Smooth muscle cell (in vitro differentiated cells): ENCODE measurements at regions not wholly inside any gene's neighbourhood (a gene's known extent, or its start where the extent isn't known, plus 50 kb on each side); places are given as distances from the start of the nearest gene placed in this dataset.

Source experiments
- DNase-seq: peaks from one replicate; lab custom pipeline; 2025; ENCODE audit not compliant: unreplicated experiment; lab: John Stamatoyannopoulos, UW
- H2AFZ ChIP-seq: fragments of 200-600 bp; sonication (generic); 2 replicates; pipeline ENCODE4 v1.6.0; 2016; ENCODE audit warnings: antibody characterized with exemption, low read depth, mild to moderate bottlenecking
- H3F3A ChIP-seq: fragments of 200-600 bp; sonication (generic); 2 replicates; pipeline ENCODE4 v1.6.0; 2017; ENCODE audit warnings: antibody characterized with exemption, low read depth
- H3K27ac ChIP-seq: fragments of 200-600 bp; sonication (generic); 2 replicates; pipeline ENCODE4 v1.5.1; 2016; ENCODE audit warnings: low read depth, mild to moderate bottlenecking
- H3K27me3 ChIP-seq: fragments of 200-600 bp; sonication (generic); 2 replicates; pipeline ENCODE4 v1.6.1; 2016; ENCODE audit warnings: low read depth, mild to moderate bottlenecking
- H3K36me3 ChIP-seq: fragments of 200-600 bp; sonication (generic); 2 replicates; pipeline ENCODE4 v1.5.1; 2016; ENCODE audit warnings: low read depth
- H3K4me1 ChIP-seq: fragments of 200-600 bp; sonication (generic); 2 replicates; pipeline ENCODE4 v1.5.1; 2016; ENCODE audit warnings: low read depth
- H3K4me2 ChIP-seq: fragments of 200-600 bp; sonication (generic); 2 replicates; pipeline ENCODE4 v1.6.0; 2016; ENCODE audit warnings: mild to moderate bottlenecking
- H3K4me3 ChIP-seq: fragments of 200-600 bp; sonication (generic); 2 replicates; pipeline ENCODE4 v1.5.1; 2016; ENCODE audit warnings: mild to moderate bottlenecking
- H3K79me2 ChIP-seq: fragments of 200-600 bp; sonication (generic); 2 replicates; pipeline ENCODE4 v1.6.0; 2016; ENCODE audit warnings: low read depth, mild to moderate bottlenecking
- H3K9ac ChIP-seq: fragments of 200-600 bp; sonication (generic); 2 replicates; pipeline ENCODE4 v1.6.0; 2016; ENCODE audit warnings: low read depth
- H3K9me3 ChIP-seq: fragments of 200-600 bp; sonication (generic); replicated peaks from 2 replicates; pipeline ENCODE4 v1.5.1; 2016; ENCODE audit warnings: low read depth
- H4K20me1 ChIP-seq: fragments of 200-600 bp; sonication (generic); 2 replicates; pipeline ENCODE4 v1.6.0; 2016; ENCODE audit warnings: low read depth
- CTCF ChIP-seq: fragments of 200-600 bp; sonication (generic); IDR thresholded peaks from 2 replicates; pipeline ENCODE4 v1.5.1; 2017; ENCODE audit warnings: borderline replicate concordance, mild to moderate bottlenecking, antibody characterized with exemption; ENCODE audit not compliant: insufficient read depth, poor library complexity, severe bottlenecking
- WGBS: methylation state at CpG from one replicate; pipeline ENCODE4 v1.1.7; 2016; ENCODE audit warnings: low lambda C conversion rate; 5-methylcytosine and 5-hydroxymethylcytosine counted together

GRCh38 chr1:102699524-102699923 lies 408.8 kb downstream of the COL11A1 start:
- no peaks in the 10 kb centered on the region for H3K4me1 ChIP-seq
- no peak overlapping the region for H3K4me3 ChIP-seq
- TF ChIP-seq CTCF: no peak
- no peak overlapping the region for H3K9ac ChIP-seq
- H2AFZ ChIP-seq: no peak overlapping the region
- H4K20me1 ChIP-seq: no peaks in the 10 kb centered on the region
- H3K27me3 ChIP-seq: no peaks in the 10 kb centered on the region
- no peaks in the 10 kb centered on the region for H3K79me2 ChIP-seq
- DNase-seq: no peak
- H3K36me3 ChIP-seq: no peaks in the 10 kb centered on the region
- H3K9me3 ChIP-seq: no peaks in the 10 kb centered on the region
- no peaks in the 10 kb centered on the region for H3F3A ChIP-seq
- whole genome bisulfite sequencing: 66% methylated on average over 1 of the region's 1 CpG
- no peak overlapping the region for H3K4me2 ChIP-seq
- no peak overlapping the region for H3K27ac ChIP-seq

GRCh38 chr1:102693345-102693744 lies 415.0 kb downstream of the COL11A1 start:
- Histone ChIP-seq H3K79me2 (no peaks in the 10 kb centered on the region), H4K20me1 (no peaks in the 10 kb centered on the region), H2AFZ (no peak overlapping the region), H3K4me1 (no peaks in the 10 kb centered on the region), H3K4me3 (no peak overlapping the region), H3K4me2 (no peak overlapping the region), H3K27ac (no peak overlapping the region), H3K9ac (no peak overlapping the region), H3F3A (no peaks in the 10 kb centered on the region), H3K9me3 (peaks cover 5% of the 10 kb centered on the region), H3K36me3 (no peaks in the 10 kb centered on the region), H3K27me3 (no peaks in the 10 kb centered on the region)
- DNase-seq: no peak
- 93% methylated on average over 1 of the region's 1 CpG for WGBS
- no peak for TF ChIP-seq CTCF

- Histone ChIP-seq H3K4me2 (no peak overlapping the region), H2AFZ (no peak overlapping the region), H3K9me3 (peaks cover 5% of the 10 kb centered on the region), H3K4me3 (no peak overlapping the region), H3K9ac (no peak overlapping the region), H3K79me2 (no peaks in the 10 kb centered on the region), H4K20me1 (no peaks in the 10 kb centered on the region), H3K27ac (no peak overlapping the region), H3K27me3 (no peaks in the 10 kb centered on the region), H3K36me3 (no peaks in the 10 kb centered on the region), H3K4me1 (no peaks in the 10 kb centered on the region), H3F3A (no peaks in the 10 kb centered on the region)
- 67% methylated on average over 1 of the region's 1 CpG for WGBS
- no peak for DNase-seq
- TF ChIP-seq CTCF: no peak
Observed at GRCh38 chr1:102691592-102692090, 416.7 kb downstream of the COL11A1 start.

- WGBS: 85% methylated on average over 2 of the region's 2 CpGs
- Histone ChIP-seq H3K9ac (no peak overlapping the region), H3K9me3 (no peaks in the 10 kb centered on the region), H3K4me2 (no peak overlapping the region), H3K36me3 (no peaks in the 10 kb centered on the region), H3K27ac (no peak overlapping the region), H3K79me2 (no peaks in the 10 kb centered on the region), H3K4me1 (no peaks in the 10 kb centered on the region), H3F3A (no peaks in the 10 kb centered on the region), H3K27me3 (no peaks in the 10 kb centered on the region), H4K20me1 (no peaks in the 10 kb centered on the region), H2AFZ (no peak overlapping the region), H3K4me3 (no peak overlapping the region)
- DNase-seq: no peak
- TF ChIP-seq CTCF: no peak
Observed at GRCh38 chr1:102687383-102687782, 420.9 kb downstream of the COL11A1 start.
